ENCODE measurements at regions not wholly inside any gene's neighbourhood (a gene's known extent, or its start where the extent isn't known, plus 50 kb on each side); places are given as distances from the start of the nearest gene placed in this dataset.

GRCh38 chr10:33993917-33994316, 659.5 kb upstream of the NRP1 start:
- no peak overlapping the region for H3K4me3 ChIP-seq
- no peak overlapping the region for H3K27ac ChIP-seq
- no peaks in the 10 kb centered on the region for H3K9me3 ChIP-seq
- WGBS, 5 donors = 91 to 93% (median 92%) methylated on average over 5 of the region's 5 CpGs
- no peak for DNase-seq
- no peaks in the 10 kb centered on the region for H3K36me3 ChIP-seq
- TF ChIP-seq POLR2AphosphoS5 (IDR thresholded peaks at IDR 0.05) = no peak
- no peak for TF ChIP-seq POLR2A (IDR thresholded peaks at IDR 0.05)
- TF ChIP-seq EP300 (IDR thresholded peaks at IDR 0.05) = no peak
- TF ChIP-seq CTCF (IDR thresholded peaks at IDR 0.05) = no peak
- no peaks in the 10 kb centered on the region for H3K27me3 ChIP-seq
- intact Hi-C loops (cut with DNase I; ENCODE audit: low total_unique reads) = no loop called here
- H3K4me1 ChIP-seq = no peaks in the 10 kb centered on the region

GRCh38 chr10:33991924-33992323, 657.5 kb upstream of the NRP1 start:
- no peak for TF ChIP-seq POLR2A (IDR thresholded peaks at IDR 0.05)
- TF ChIP-seq EP300 (IDR thresholded peaks at IDR 0.05) = no peak
- TF ChIP-seq POLR2AphosphoS5 (IDR thresholded peaks at IDR 0.05) = no peak
- no peak for TF ChIP-seq CTCF (IDR thresholded peaks at IDR 0.05)
- no peaks in the 10 kb centered on the region for H3K9me3 ChIP-seq

GRCh38 chr10:33986515-33986914, 652.0 kb upstream of the NRP1 start:
- Histone ChIP-seq H3K27ac (no peak overlapping the region), H3K9me3 (no peaks in the 10 kb centered on the region), H3K4me3 (no peak overlapping the region), H3K4me1 (no peaks in the 10 kb centered on the region), H3K27me3 (no peaks in the 10 kb centered on the region), H3K36me3 (no peaks in the 10 kb centered on the region)
- no peak for DNase-seq
- intact Hi-C loops (cut with DNase I; ENCODE audit: low total_unique reads) = no loop called here
- WGBS, 5 donors = 57 to 73% (median 65%) methylated on average over 4 of the region's 4 CpGs
- TF ChIP-seq POLR2AphosphoS5 (IDR thresholded peaks at IDR 0.05) (no peak), CTCF (IDR thresholded peaks at IDR 0.05) (no peak), EP300 (IDR thresholded peaks at IDR 0.05) (no peak), POLR2A (IDR thresholded peaks at IDR 0.05) (no peak)

More at GRCh38 chr10:33991924-33992323, 657.5 kb upstream of the NRP1 start:
- Histone ChIP-seq H3K4me1 (no peaks in the 10 kb centered on the region), H3K27ac (no peak overlapping the region), H3K27me3 (no peaks in the 10 kb centered on the region), H3K36me3 (no peaks in the 10 kb centered on the region), H3K4me3 (no peak overlapping the region)
- WGBS, 5 donors = 81 to 88% (median 83%) methylated on average over 3 of the region's 3 CpGs
- intact Hi-C loops (cut with DNase I; ENCODE audit: low total_unique reads) = no loop called here
- no peak for DNase-seq

- TF ChIP-seq CTCF (IDR thresholded peaks at IDR 0.05) (no peak), POLR2AphosphoS5 (IDR thresholded peaks at IDR 0.05) (no peak), POLR2A (IDR thresholded peaks at IDR 0.05) (no peak), EP300 (IDR thresholded peaks at IDR 0.05) (no peak)
- intact Hi-C loops (cut with DNase I; ENCODE audit: low total_unique reads) = no loop called here
- Histone ChIP-seq H3K27me3 (no peaks in the 10 kb centered on the region), H3K9me3 (no peaks in the 10 kb centered on the region), H3K4me1 (no peaks in the 10 kb centered on the region), H3K4me3 (no peak overlapping the region), H3K27ac (no peak overlapping the region), H3K36me3 (no peaks in the 10 kb centered on the region)
- WGBS, 5 donors = 69 to 92% (median 77%) methylated on average over 4 of the region's 4 CpGs
- no peak for DNase-seq
Measured at GRCh38 chr10:33986016-33986415, 651.5 kb upstream of the NRP1 start.

All from stomach (tissue), 8 donors.